Astrocyte (in vitro differentiated cells and primary cell): ENCODE measurements at regions not wholly inside any gene's neighbourhood (a gene's known extent, or its start where the extent isn't known, plus 50 kb on each side); places are given as distances from the start of the nearest gene placed in this dataset.

Experiments
- DNase-seq: peaks from one replicate; pipeline ENCODE4 v3.0.0-alpha.2; 2010; ENCODE audit warnings: low read depth
- FAIRE-seq: peaks from 2 replicates; lab custom pipeline; 2011; peaks lifted over from hg19 to GRCh38; lab: Jason Lieb, UNC
- H2AFZ ChIP-seq: 2 replicates; pipeline ENCODE4 v1.6.0; 2012; ENCODE audit warnings: low read depth, low read length, inconsistent platforms
- H3K27ac ChIP-seq: 2 replicates; pipeline ENCODE4 v1.5.1; 2011; ENCODE audit warnings: low read depth, low read length, inconsistent platforms
- H3K27me3 ChIP-seq: 2 replicates; pipeline ENCODE4 v1.6.0; 2011; ENCODE audit warnings: low read length, inconsistent platforms; ENCODE audit not compliant: insufficient read depth
- H3K36me3 ChIP-seq: 2 replicates; pipeline ENCODE4 v1.5.1; 2011; ENCODE audit warnings: low read length, inconsistent platforms; ENCODE audit not compliant: insufficient read depth
- H3K4me1 ChIP-seq: 2 replicates; pipeline ENCODE4 v1.5.1; 2011; ENCODE audit warnings: low read length, inconsistent platforms; ENCODE audit not compliant: insufficient read depth
- H3K4me2 ChIP-seq: 2 replicates; pipeline ENCODE4 v1.6.0; 2012; ENCODE audit warnings: low read length, inconsistent platforms
- H3K4me3 ChIP-seq: 2 replicates; pipeline ENCODE4 v1.5.1; 2011; ENCODE audit warnings: low read depth, mild to moderate bottlenecking, low read length, inconsistent platforms; ENCODE audit not compliant: insufficient read depth
- H3K79me2 ChIP-seq: 2 replicates; pipeline ENCODE4 v1.6.0; 2012; ENCODE audit warnings: mild to moderate bottlenecking, low read length, inconsistent platforms; ENCODE audit not compliant: insufficient read depth
- H3K9ac ChIP-seq: 2 replicates; pipeline ENCODE4 v1.6.0; 2012; ENCODE audit warnings: mild to moderate bottlenecking, low read length, inconsistent platforms
- H3K9me3 ChIP-seq: 2 replicates; pipeline ENCODE4 v1.5.1; 2012; ENCODE audit warnings: low read depth, mild to moderate bottlenecking, low read length, inconsistent platforms; ENCODE audit not compliant: insufficient read depth
- H4K20me1 ChIP-seq: 2 replicates; pipeline ENCODE4 v1.6.0; 2012; ENCODE audit warnings: low read length, inconsistent platforms; ENCODE audit not compliant: insufficient read depth
- H3K27ac Mint-ChIP-seq: one replicate; pipeline ENCODE4 v1.8.0; 2021; ENCODE audit warnings: mild to moderate bottlenecking, mixed read lengths; ENCODE audit not compliant: unreplicated experiment
- H3K27me3 Mint-ChIP-seq: one replicate; pipeline ENCODE4 v1.8.0; 2021; ENCODE audit warnings: low read depth, mixed read lengths; ENCODE audit not compliant: unreplicated experiment
- H3K36me3 Mint-ChIP-seq: one replicate; pipeline ENCODE4 v1.8.0; 2021; ENCODE audit warnings: low read depth, mixed read lengths; ENCODE audit not compliant: unreplicated experiment
- H3K4me1 Mint-ChIP-seq: one replicate; pipeline ENCODE4 v1.8.0; 2021; ENCODE audit warnings: low read depth, mixed read lengths; ENCODE audit not compliant: unreplicated experiment
- H3K4me3 Mint-ChIP-seq: one replicate; pipeline ENCODE4 v1.8.0; 2021; ENCODE audit warnings: mild to moderate bottlenecking, moderate library complexity, mixed read lengths; ENCODE audit not compliant: unreplicated experiment
- H3K9me3 Mint-ChIP-seq: one replicate; pipeline ENCODE4 v1.8.0; 2021; ENCODE audit warnings: mild to moderate bottlenecking, mixed read lengths; ENCODE audit not compliant: unreplicated experiment
- CTCF ChIP-seq: IDR thresholded peaks from 2 replicates; pipeline ENCODE4 v1.5.1; 2011; ENCODE audit warnings: low read depth, mild to moderate bottlenecking, inconsistent platforms, low read length, moderate library complexity; ENCODE audit not compliant: insufficient read depth
- EZH2 ChIP-seq: IDR thresholded peaks from 2 replicates; pipeline ENCODE4 v1.6.1; 2012; ENCODE audit warnings: mild to moderate bottlenecking, low read length, inconsistent platforms; ENCODE audit not compliant: insufficient read depth

- TF ChIP-seq CTCF (no peak), EZH2 (no peak)
- no peaks in the 10 kb centered on the region for H3K27me3 ChIP-seq
- H2AFZ ChIP-seq: no peak overlapping the region
- no peak overlapping the region for H3K4me3 Mint-ChIP-seq
- H3K4me3 ChIP-seq: no peak overlapping the region
- no peaks in the 10 kb centered on the region for H3K36me3 Mint-ChIP-seq
- no peaks in the 10 kb centered on the region for H3K79me2 ChIP-seq
- H3K27ac ChIP-seq: no peak overlapping the region
- peaks cover 3% of the 10 kb centered on the region for H3K27me3 Mint-ChIP-seq
- no peaks in the 10 kb centered on the region for H4K20me1 ChIP-seq
- H3K27ac Mint-ChIP-seq: no peak overlapping the region
- FAIRE-seq (no peak), DNase-seq (no peak)
- no peaks in the 10 kb centered on the region for H3K4me1 ChIP-seq
- no peaks in the 10 kb centered on the region for H3K9me3 ChIP-seq
- H3K9ac ChIP-seq: no peak overlapping the region
- peaks cover 3% of the 10 kb centered on the region for H3K9me3 Mint-ChIP-seq
- no peaks in the 10 kb centered on the region for H3K4me1 Mint-ChIP-seq
- H3K4me2 ChIP-seq: no peak overlapping the region
- H3K36me3 ChIP-seq: no peaks in the 10 kb centered on the region
Measured at GRCh38 chr2:126381091-126381490, 274.9 kb upstream of the GYPC start.

GRCh38 chr2:126382998-126383397, 273.0 kb upstream of the GYPC start:
- no peaks in the 10 kb centered on the region for H3K4me1 Mint-ChIP-seq
- H3K27ac Mint-ChIP-seq: no peak overlapping the region
- no peak for DNase-seq
- peaks cover 12% of the 10 kb centered on the region for H3K9me3 Mint-ChIP-seq
- H3K36me3 ChIP-seq: no peaks in the 10 kb centered on the region
- H2AFZ ChIP-seq: no peak overlapping the region
- H3K27ac ChIP-seq: no peak overlapping the region
- H3K9me3 ChIP-seq: no peaks in the 10 kb centered on the region
- H3K4me3 ChIP-seq: no peak overlapping the region
- H3K27me3 Mint-ChIP-seq: peaks cover 3% of the 10 kb centered on the region
- no peak for FAIRE-seq
- no peak overlapping the region for H3K4me2 ChIP-seq
- no peaks in the 10 kb centered on the region for H4K20me1 ChIP-seq
- no peaks in the 10 kb centered on the region for H3K27me3 ChIP-seq
- no peaks in the 10 kb centered on the region for H3K4me1 ChIP-seq
- H3K9ac ChIP-seq: no peak overlapping the region
- no peaks in the 10 kb centered on the region for H3K36me3 Mint-ChIP-seq
- no peak overlapping the region for H3K4me3 Mint-ChIP-seq
- no peaks in the 10 kb centered on the region for H3K79me2 ChIP-seq
- TF ChIP-seq EZH2: no peak
- TF ChIP-seq CTCF: no peak

DNA sequence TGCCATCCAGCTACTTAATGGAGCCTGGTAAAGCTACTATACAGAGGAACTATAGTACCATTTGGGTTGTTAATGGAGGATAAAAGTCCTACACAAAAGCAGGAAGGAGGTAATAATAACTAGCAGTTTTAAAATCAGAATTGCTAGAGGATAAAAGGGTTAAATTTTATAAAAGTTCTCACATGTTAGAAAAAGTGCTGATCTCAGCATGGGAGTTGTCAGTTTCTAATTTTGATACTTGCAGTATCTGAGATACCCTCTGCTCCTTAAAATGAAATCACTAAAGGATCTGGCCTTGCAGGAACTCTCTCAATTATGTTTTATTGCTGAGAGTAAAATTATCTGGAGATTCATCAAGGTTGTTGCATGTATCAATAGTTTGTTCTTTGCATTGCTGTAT, 272.2 kb upstream of the GYPC start:
- no peaks in the 10 kb centered on the region for H3K36me3 Mint-ChIP-seq
- no peak overlapping the region for H3K4me3 Mint-ChIP-seq
- no peaks in the 10 kb centered on the region for H3K4me1 ChIP-seq
- H3K9ac ChIP-seq: no peak overlapping the region
- H3K4me2 ChIP-seq: no peak overlapping the region
- H3K36me3 ChIP-seq: no peaks in the 10 kb centered on the region
- H3K4me1 Mint-ChIP-seq: no peaks in the 10 kb centered on the region
- H3K9me3 Mint-ChIP-seq: peaks cover 12% of the 10 kb centered on the region
- no peak overlapping the region for H2AFZ ChIP-seq
- no peak overlapping the region for H3K4me3 ChIP-seq
- no peaks in the 10 kb centered on the region for H3K79me2 ChIP-seq
- no peaks in the 10 kb centered on the region for H4K20me1 ChIP-seq
- no peak for TF ChIP-seq EZH2
- no peak for TF ChIP-seq CTCF
- peaks cover 4% of the 10 kb centered on the region for H3K9me3 ChIP-seq
- peaks cover 3% of the 10 kb centered on the region for H3K27me3 Mint-ChIP-seq
- H3K27ac Mint-ChIP-seq: no peak overlapping the region
- no peak overlapping the region for H3K27ac ChIP-seq
- H3K27me3 ChIP-seq: no peaks in the 10 kb centered on the region
- FAIRE-seq (no peak), DNase-seq (no peak)
